ENCODE measurements at regions not wholly inside any gene's neighbourhood (a gene's known extent, or its start where the extent isn't known, plus 50 kb on each side); places are given as distances from the start of the nearest gene placed in this dataset.
"Not testable (repeated sequence)": the region's sequence is repeated elsewhere in the genome, so short reads cannot be mapped to it uniquely, and the experiment has no call there.

DNA sequence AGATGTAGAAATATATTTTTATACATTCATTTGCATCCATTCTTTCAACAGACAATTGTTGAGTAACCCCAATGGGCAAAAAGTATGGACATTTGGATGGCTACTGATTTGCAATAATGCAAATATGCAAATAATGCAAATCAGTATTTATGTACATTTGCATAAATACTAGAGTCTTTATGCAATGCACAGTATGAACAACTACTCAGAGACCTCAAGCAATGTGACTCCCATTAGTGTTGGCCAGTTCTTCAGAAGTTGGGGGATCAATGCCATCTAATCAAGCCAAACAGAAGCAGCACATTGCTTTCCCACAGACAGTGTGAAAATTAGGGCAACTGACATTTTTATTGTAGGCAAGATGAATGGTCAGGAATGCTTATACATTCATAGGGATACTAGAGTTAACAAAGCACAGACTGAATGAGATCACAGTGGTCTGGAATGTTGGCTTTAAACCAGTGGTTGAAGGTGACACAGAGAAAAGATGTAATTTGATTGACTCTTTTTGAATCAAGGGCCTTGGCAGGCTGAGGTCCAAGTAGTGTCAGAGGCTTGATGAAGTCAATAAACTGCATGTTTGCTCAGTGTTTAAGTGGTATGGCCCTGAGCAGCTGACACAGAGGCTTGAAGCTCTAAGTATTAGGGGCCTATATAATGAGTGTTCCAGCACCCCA is 256.6 kb downstream of the CTH start:
- DNase-seq (ENCODE audit: low read depth): no peak

DNA sequence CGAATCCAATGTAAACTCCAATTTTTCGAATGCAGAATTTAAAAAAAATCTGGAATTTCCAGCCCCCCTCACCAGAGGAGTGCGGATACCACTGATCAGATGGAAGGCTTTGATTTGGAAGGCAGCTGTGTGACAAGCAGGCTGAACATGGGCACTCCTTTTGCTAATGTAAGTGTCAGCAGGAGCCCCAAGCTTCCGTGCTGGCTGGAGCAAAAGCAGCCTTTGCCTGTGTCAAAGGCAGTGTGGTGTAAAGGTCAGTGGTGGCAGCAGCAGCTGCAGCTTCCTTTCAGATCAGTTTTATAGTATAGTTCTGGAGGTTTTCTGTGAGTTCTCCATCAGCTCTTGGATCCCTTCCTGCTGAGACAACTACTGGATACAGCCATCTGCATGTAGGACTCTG is 259.9 kb downstream of the CTH start:
- no peak for DNase-seq (ENCODE audit: low read depth)

- DNase-seq (ENCODE audit: low read depth): no peak
These were observed 261.4 kb downstream of the CTH start for GRCh38 chr1:70672442-70672888.

- DNase-seq (ENCODE audit: low read depth): no peak
These were observed 264.0 kb downstream of the CTH start for GRCh38 chr1:70674941-70675685.

GRCh38 chr1:70675737-70676156 is 264.7 kb downstream of the CTH start:
- no peak for DNase-seq (ENCODE audit: low read depth)

- DNase-seq (ENCODE audit: low read depth): peak; percentile 69
These were observed 274.5 kb downstream of the CTH start for GRCh38 chr1:70685300-70686286.

GRCh38 chr1:70688580-70688979 is 277.5 kb downstream of the CTH start:
- DNase-seq (ENCODE audit: low read depth): no peak

DNA sequence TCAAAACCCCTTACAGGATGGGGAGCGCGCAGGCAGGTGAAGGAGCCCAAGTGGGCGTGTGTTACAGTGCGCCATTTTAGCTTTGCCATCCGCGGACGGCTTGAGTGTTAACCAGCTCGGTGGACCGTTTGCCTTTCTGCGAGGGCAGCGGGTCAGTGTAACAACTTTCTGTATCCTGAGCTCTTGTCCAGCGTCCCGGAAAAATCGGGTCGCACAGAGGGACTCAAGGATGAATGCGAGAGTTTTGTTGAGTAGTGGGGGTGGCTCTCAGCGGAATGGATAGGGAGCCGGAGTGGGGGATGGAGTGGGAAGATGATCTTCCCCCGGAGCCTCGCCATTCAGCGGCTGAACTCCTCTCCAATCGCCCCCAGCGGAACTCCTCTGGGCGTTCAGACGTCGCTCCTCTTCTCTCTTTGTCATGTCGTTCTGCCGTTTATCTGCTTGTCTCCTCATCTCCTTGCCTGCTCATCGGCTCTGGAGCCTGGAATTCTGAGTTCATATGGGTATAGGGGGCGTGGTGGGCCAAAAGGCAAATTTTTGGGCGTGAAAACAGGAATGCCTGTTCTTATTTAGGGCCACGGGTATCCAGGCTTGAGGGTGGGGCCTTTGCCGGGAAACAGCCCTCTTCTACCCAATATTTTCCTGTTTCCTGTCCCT is 295.4 kb downstream of the CTH start:
- DNase-seq (ENCODE audit: low read depth): peak; percentile 27

DNA sequence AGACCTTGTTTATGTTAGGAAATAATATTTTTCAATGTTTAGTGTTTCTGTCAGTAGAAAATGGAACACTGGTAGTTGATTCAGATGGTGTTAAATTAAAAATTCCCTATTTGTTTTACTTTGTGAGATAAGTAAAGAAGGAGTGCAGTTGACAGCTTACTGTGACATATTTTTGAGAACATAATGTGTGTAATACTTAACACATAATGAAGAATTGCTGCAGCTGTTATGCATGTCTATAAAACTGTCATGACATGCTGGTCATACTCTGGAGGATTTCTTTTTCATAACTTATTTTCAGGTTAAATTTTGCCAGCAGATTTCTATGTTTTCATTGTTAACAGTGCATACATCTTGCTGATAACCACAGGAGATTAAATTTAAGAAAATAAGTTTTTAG is 296.1 kb downstream of the CTH start:
- peak; percentile 12 for DNase-seq (ENCODE audit: low read depth)

GRCh38 chr1:70714149-70714548 is 303.1 kb downstream of the CTH start:
- peak; percentile 6 for DNase-seq (ENCODE audit: low read depth)

GRCh38 chr1:70717211-70717610 is 306.1 kb downstream of the CTH start:
- DNase-seq (ENCODE audit: low read depth): no peak

DNA sequence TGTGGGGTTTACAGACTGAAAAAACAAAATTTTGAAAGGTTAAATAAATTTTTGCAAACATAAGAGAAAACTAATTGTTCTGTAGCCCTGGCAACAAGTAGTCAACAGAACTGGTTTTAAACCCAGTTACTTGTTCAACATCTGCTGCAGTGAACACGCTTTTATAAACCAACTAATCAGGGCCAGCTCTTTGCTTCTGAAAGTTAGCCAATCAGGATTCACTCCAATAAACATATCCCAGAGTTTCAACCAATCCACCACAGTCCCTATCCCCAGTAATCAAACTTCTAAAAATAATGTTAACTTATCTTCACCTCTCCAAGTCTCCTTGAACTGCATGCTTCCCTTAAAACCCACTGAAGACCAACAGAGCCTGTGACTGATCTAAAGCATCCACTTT is 306.6 kb downstream of the CTH start:
- no peak for DNase-seq (ENCODE audit: low read depth)

- no peak for DNase-seq (ENCODE audit: low read depth)
These were observed 307.1 kb downstream of the CTH start for GRCh38 chr1:70718086-70718630.

GRCh38 chr1:70719154-70719553 is 308.1 kb downstream of the CTH start:
- DNase-seq (ENCODE audit: low read depth): no peak

DNA sequence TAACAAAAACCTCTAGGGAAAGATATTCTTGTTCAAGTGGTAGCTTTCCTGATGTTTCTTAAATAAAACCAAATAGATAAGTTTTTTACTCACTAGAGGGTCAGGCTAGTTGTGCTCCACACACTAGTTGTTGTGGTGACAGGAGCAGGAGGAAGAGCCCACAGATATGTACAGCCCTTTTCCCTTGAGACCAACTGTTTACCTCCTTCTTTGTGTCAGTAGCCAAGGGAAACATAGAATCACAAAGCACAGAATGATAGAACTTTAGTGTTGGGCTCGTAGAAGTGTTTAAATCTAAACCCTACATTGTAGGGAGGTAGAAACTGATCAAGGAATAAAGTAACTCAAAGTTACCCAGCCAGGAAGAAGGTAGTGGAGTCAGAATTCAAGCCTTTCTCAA is 309.0 kb downstream of the CTH start:
- no peak for DNase-seq (ENCODE audit: low read depth)

DNA sequence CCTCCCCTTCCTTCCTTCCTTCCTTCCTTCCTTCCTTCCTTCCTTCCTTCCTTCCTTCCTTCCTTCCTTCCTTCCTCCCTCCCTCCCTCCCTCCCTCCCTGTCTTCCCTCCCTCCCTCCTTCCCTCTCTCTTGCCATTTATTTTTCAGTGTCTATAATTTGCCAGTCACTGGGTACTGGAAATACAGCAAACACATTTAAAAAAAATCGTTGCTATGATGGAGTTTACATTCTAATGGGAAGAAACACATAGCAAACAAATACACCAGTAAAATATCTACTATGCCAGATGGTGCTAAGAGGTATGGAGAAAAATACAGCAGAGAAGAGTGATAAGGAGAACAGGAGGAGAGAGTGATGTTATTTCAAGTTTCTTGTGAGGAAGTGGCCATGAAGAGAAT is 309.5 kb downstream of the CTH start:
- DNase-seq (ENCODE audit: low read depth): no peak

- DNase-seq (ENCODE audit: low read depth): no peak
These were observed 316.9 kb downstream of the CTH start for GRCh38 chr1:70727886-70728489.

GRCh38 chr1:70736518-70736917 is 311.1 kb downstream of the PTGER3 start:
- DNase-seq (ENCODE audit: low read depth): not testable (repeated sequence)

- DNase-seq (ENCODE audit: low read depth): no peak
These were observed 310.5 kb downstream of the PTGER3 start for GRCh38 chr1:70737125-70737524.

DNA sequence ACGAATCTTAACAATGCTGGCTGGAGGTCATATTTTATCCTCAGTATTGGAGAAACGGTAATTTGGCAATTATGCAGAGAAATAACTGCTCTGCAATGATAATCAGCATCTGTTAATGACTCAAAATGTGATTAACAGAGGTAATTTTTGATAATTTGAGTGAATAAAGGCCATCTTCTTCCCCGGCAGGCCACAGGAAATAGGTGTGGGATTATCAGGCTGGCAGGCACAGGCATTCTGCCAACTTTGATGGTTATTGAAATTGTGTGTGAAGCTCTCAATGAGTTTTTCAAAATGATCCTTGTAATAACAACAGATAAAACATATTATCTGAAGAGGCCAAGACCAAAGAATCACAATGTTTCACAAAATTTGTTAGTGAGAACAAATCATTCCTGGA is 309.0 kb downstream of the PTGER3 start:
- DNase-seq (ENCODE audit: low read depth): no peak
